ENCODE measurements at regions not wholly inside any gene's neighbourhood (a gene's known extent, or its start where the extent isn't known, plus 50 kb on each side); places are given as distances from the start of the nearest gene placed in this dataset.

GRCh38 chr11:113634940-113635575, 71.0 kb downstream of the TMPRSS5 start:
- DNase-seq = no peak

- DNase-seq = no peak
Observed at GRCh38 chr11:113632981-113633380, 73.1 kb downstream of the TMPRSS5 start.

- DNase-seq = no peak
Observed at GRCh38 chr11:113629562-113629961, 76.5 kb downstream of the TMPRSS5 start.

- no peak for DNase-seq
Observed at GRCh38 chr11:113628912-113629311, 77.2 kb downstream of the TMPRSS5 start.

- no peak for DNase-seq
Observed at GRCh38 chr11:113627946-113628345, 78.2 kb downstream of the TMPRSS5 start.

GRCh38 chr11:113627297-113627696, 78.8 kb downstream of the TMPRSS5 start:
- no peak for DNase-seq

GRCh38 chr11:113626736-113627135, 79.4 kb downstream of the TMPRSS5 start:
- DNase-seq = no peak

GRCh38 chr11:113623114-113623513, 83.0 kb downstream of the TMPRSS5 start:
- DNase-seq = no peak

- no peak for DNase-seq
Observed at GRCh38 chr11:113618360-113618759, 87.7 kb downstream of the TMPRSS5 start.

- DNase-seq = no peak
Observed at GRCh38 chr11:113615773-113616172, 90.3 kb downstream of the TMPRSS5 start.

- DNase-seq = no peak
Observed at GRCh38 chr11:113615098-113615497, 91.0 kb downstream of the TMPRSS5 start.

GRCh38 chr11:113614097-113614496, 92.0 kb downstream of the TMPRSS5 start:
- DNase-seq = no peak

GRCh38 chr11:113613619-113614018, 92.5 kb downstream of the TMPRSS5 start:
- DNase-seq = peak; percentile 29 to 58 (median 49)

GRCh38 chr11:113604186-113604585, 101.9 kb downstream of the TMPRSS5 start:
- DNase-seq = no peak

- no peak for DNase-seq
Observed at GRCh38 chr11:113603277-113604059, 102.6 kb downstream of the TMPRSS5 start.

GRCh38 chr11:113602483-113602882, 103.6 kb downstream of the TMPRSS5 start:
- no peak for DNase-seq

- no peak for DNase-seq
Observed at GRCh38 chr11:113596658-113597057, 109.5 kb downstream of the TMPRSS5 start.

- DNase-seq = no peak
Observed at GRCh38 chr11:113595810-113596594, 110.1 kb downstream of the TMPRSS5 start.

- DNase-seq = peak; percentile 64 to 80 (median 69)
Observed at GRCh38 chr11:113593698-113594308, 112.3 kb downstream of the TMPRSS5 start.

- DNase-seq = no peak
Observed at GRCh38 chr11:113591117-113591516, 115.0 kb downstream of the TMPRSS5 start.

GRCh38 chr11:113587308-113587739, 112.1 kb upstream of the DRD2 start:
- DNase-seq = peak in 1 of 4 experiments; percentile 9

- no peak for DNase-seq
Observed at GRCh38 chr11:113584371-113584770, 109.2 kb upstream of the DRD2 start.

GRCh38 chr11:113581713-113582112, 106.5 kb upstream of the DRD2 start:
- DNase-seq = no peak
